ENCODE measurements at regions not wholly inside any gene's neighbourhood (a gene's known extent, or its start where the extent isn't known, plus 50 kb on each side); places are given as distances from the start of the nearest gene placed in this dataset.
"Not testable (repeated sequence)": the region's sequence is repeated elsewhere in the genome, so short reads cannot be mapped to it uniquely, and the experiment has no call there.

- DNase-seq (ENCODE audit: low spot score), result no peak
Measured at GRCh38 chr12:97701901-97702300, 239.3 kb downstream of the RMST start.

GRCh38 chr12:97711392-97711791 is 248.8 kb downstream of the RMST start:
- intact Hi-C loops (cut with DNase I), result no loop called here
- DNase-seq (ENCODE audit: low spot score), result no peak

More at GRCh38 chr12:97701901-97702300, 239.3 kb downstream of the RMST start:
- intact Hi-C loops (cut with DNase I), result no loop called here

GRCh38 chr12:97713270-97713669 is 250.7 kb downstream of the RMST start:
- DNase-seq (ENCODE audit: low spot score), result no peak
- intact Hi-C loops (cut with DNase I), result no loop called here

GRCh38 chr12:97714107-97714563 is 251.5 kb downstream of the RMST start:
- intact Hi-C loops (cut with DNase I), result no loop called here

GRCh38 chr12:97716356-97716755 is 253.8 kb downstream of the RMST start:
- intact Hi-C loops (cut with DNase I), result no loop called here
- DNase-seq (ENCODE audit: low spot score), result no peak

More at GRCh38 chr12:97714107-97714563, 251.5 kb downstream of the RMST start:
- no peak for DNase-seq (ENCODE audit: low spot score)

GRCh38 chr12:97723801-97724200 is 261.2 kb downstream of the RMST start:
- DNase-seq (ENCODE audit: low spot score); intact Hi-C loops (cut with DNase I): not testable (repeated sequence)

- intact Hi-C loops (cut with DNase I), result no loop called here
- DNase-seq (ENCODE audit: low spot score), result no peak
Measured at GRCh38 chr12:97745406-97746101, 282.9 kb downstream of the RMST start.

GRCh38 chr12:97748298-97748697 is 285.7 kb downstream of the RMST start:
- intact Hi-C loops (cut with DNase I), result no loop called here
- DNase-seq (ENCODE audit: low spot score), result no peak

GRCh38 chr12:97751704-97752103 is 289.1 kb downstream of the RMST start:
- no peak for DNase-seq (ENCODE audit: low spot score)
- intact Hi-C loops (cut with DNase I), result no loop called here

- intact Hi-C loops (cut with DNase I), result no loop called here
- DNase-seq (ENCODE audit: low spot score), result no peak
Measured at GRCh38 chr12:97752129-97752528, 289.5 kb downstream of the RMST start.

GRCh38 chr12:97753332-97753731 is 290.7 kb downstream of the RMST start:
- intact Hi-C loops (cut with DNase I), result no loop called here
- no peak for DNase-seq (ENCODE audit: low spot score)

GRCh38 chr12:97754306-97754705 is 291.7 kb downstream of the RMST start:
- intact Hi-C loops (cut with DNase I), result no loop called here

GRCh38 chr12:97756066-97756666 is 293.6 kb downstream of the RMST start:
- intact Hi-C loops (cut with DNase I), result no loop called here
- no peak for DNase-seq (ENCODE audit: low spot score)

More at GRCh38 chr12:97754306-97754705, 291.7 kb downstream of the RMST start:
- DNase-seq (ENCODE audit: low spot score), result no peak

GRCh38 chr12:97756741-97757140 is 294.1 kb downstream of the RMST start:
- intact Hi-C loops (cut with DNase I), result no loop called here
- DNase-seq (ENCODE audit: low spot score), result no peak

- intact Hi-C loops (cut with DNase I), result no loop called here
- no peak for DNase-seq (ENCODE audit: low spot score)
Measured at GRCh38 chr12:97757481-97758193, 295.0 kb downstream of the RMST start.

- intact Hi-C loops (cut with DNase I), result no loop called here
- no peak for DNase-seq (ENCODE audit: low spot score)
Measured at GRCh38 chr12:97758194-97758501, 295.5 kb downstream of the RMST start.

GRCh38 chr12:97758586-97758985 is 296.0 kb downstream of the RMST start:
- DNase-seq (ENCODE audit: low spot score), result no peak
- intact Hi-C loops (cut with DNase I), result no loop called here

GRCh38 chr12:97760601-97761000 is 298.0 kb downstream of the RMST start:
- intact Hi-C loops (cut with DNase I), result no loop called here
- DNase-seq (ENCODE audit: low spot score), result no peak

GRCh38 chr12:97763113-97763512 is 300.5 kb downstream of the RMST start:
- intact Hi-C loops (cut with DNase I), result no loop called here
- DNase-seq (ENCODE audit: low spot score), result no peak

GRCh38 chr12:97764700-97765099 is 302.1 kb downstream of the RMST start:
- no peak for DNase-seq (ENCODE audit: low spot score)
- intact Hi-C loops (cut with DNase I), result no loop called here

GRCh38 chr12:97767347-97767746 is 304.7 kb downstream of the RMST start:
- intact Hi-C loops (cut with DNase I), result no loop called here

More at GRCh38 chr12:97767347-97767746, 304.7 kb downstream of the RMST start:
- DNase-seq (ENCODE audit: low spot score), result no peak
